Coronary artery (tissue), 2 donors: ENCODE measurements at regions not wholly inside any gene's neighbourhood (a gene's known extent, or its start where the extent isn't known, plus 50 kb on each side); places are given as distances from the start of the nearest gene placed in this dataset.

ENCODE experiments used
- DNase-seq: peaks from one replicate; pipeline ENCODE4 v3.0.0-alpha.2; 2017; ENCODE audit warnings: low spot score
- H3K27ac ChIP-seq, 2 donors: fragments of 200-600 bp; sonication (generic); one replicate each; pipeline ENCODE4 v1.5.1; 2016 to 2019
- H3K4me3 ChIP-seq: fragments of 200-600 bp; sonication (generic); 2 replicates; pipeline ENCODE4 v1.5.1; 2016; ENCODE audit warnings: mild to moderate bottlenecking, moderate library complexity
- TF ChIP-seq, protein P1 (sequence below): fragments of 200-600 bp; sonication (generic); IDR thresholded peaks from one replicate; pipeline ENCODE4 v1.5.1; 2019; ENCODE audit warnings: antibody characterized with exemption

DNA sequence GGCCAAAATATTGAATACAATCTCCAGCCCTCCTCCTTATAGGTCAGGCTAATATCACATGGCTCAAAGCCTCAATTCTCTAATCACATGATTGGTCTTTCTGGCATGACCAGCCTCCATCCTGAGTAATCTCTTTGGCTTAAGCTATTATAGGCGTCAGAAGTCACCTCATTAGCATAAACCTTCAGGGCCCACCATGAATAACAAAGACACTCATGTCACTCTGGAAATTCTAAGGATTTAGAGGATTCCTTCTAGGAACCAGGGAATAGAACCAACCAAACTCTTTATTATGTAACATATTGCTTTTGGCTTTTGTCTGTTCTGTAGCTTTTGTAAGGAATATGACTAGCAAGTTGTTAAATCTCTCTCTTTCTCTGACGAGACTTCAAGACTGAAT lies 109.2 kb upstream of the IGFBP7 start:
- H3K4me3 ChIP-seq, result no peak overlapping the region
- TF ChIP-seq, protein P1, sequence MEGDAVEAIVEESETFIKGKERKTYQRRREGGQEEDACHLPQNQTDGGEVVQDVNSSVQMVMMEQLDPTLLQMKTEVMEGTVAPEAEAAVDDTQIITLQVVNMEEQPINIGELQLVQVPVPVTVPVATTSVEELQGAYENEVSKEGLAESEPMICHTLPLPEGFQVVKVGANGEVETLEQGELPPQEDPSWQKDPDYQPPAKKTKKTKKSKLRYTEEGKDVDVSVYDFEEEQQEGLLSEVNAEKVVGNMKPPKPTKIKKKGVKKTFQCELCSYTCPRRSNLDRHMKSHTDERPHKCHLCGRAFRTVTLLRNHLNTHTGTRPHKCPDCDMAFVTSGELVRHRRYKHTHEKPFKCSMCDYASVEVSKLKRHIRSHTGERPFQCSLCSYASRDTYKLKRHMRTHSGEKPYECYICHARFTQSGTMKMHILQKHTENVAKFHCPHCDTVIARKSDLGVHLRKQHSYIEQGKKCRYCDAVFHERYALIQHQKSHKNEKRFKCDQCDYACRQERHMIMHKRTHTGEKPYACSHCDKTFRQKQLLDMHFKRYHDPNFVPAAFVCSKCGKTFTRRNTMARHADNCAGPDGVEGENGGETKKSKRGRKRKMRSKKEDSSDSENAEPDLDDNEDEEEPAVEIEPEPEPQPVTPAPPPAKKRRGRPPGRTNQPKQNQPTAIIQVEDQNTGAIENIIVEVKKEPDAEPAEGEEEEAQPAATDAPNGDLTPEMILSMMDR, result no peak
- no peak for DNase-seq
- H3K27ac ChIP-seq, result no peak overlapping the region

DNA sequence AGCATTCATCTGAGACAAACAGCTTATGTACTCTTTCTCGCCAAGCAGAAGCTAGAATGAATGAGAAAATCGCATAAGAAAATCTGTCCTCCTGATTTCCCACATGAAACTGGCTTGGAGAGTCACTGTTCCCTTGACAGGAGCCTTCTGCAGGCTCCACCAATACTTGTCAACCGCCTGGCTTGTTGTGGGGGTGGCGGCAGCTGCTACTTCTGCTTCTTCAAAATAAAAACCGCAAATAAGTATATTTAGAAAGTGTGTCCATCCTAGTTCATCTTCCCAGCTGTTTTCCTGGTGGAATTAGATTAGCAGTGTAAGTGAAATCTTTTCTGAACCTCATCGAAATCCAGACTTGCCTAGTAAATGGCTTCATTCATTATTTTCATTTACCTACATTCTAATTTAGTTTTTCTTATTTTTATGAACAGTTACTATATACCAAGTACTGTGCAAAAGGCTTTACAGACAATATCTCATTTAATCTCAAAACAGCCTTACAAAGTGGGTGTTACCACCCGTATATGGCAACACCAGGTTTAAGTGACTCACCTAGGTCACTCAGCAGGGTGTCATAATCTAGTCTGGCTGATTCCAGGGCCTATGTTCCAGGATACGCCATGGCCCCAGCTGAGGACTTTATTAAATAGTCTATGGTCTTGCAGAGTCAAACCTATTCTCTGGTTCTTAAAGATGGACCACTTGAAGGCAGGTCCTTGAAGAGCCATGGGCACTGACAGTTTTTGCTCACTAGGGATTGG lies 104.6 kb upstream of the IGFBP7 start:
- no peak overlapping the region for H3K27ac ChIP-seq
- DNase-seq, result no peak
- TF ChIP-seq, protein P1, result no peak
- H3K4me3 ChIP-seq, result no peak overlapping the region

DNA sequence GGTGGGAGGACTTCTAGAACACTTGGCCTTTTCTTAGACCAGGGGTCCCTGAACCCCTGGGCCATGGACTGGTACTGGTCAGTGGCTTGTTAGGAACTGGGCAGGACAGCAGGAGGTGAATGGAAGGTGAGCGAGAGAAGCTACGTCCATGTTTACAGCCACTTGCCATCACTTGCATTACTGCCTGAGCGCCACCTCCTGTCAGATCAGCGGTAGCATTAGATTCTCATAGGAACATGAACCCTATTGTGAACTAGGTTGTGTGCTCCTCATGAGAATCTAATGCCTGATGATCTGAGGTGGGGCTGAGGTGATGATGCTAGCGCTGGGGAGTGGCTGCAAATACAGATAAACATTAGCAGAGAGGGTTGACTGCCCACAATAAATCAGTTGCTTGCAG lies 100.9 kb upstream of the IGFBP7 start:
- no peak for DNase-seq
- TF ChIP-seq, protein P1, result no peak
- Histone ChIP-seq H3K4me3 (no peak overlapping the region), H3K27ac (no peak overlapping the region)

DNA sequence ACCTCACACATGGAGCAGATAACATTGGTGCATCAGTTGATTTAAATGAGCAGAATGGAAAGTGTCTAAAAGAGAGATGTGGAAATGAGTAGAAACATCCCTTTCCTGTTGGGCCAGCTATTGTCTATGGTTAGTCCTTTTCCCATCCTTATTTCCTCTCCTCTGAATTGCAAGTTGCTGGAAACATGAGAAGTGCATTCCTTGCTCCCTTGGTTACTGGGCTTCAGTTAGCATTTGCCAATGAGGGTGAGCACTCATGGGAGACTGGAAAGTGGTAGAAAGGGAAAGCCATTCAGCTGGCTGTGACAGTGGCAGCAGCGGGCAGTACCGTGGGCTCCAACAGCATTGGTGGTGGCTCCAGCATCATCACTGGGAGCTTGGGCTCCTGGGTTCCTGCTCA lies 96.0 kb upstream of the IGFBP7 start:
- Histone ChIP-seq H3K4me3 (no peak overlapping the region), H3K27ac (no peak overlapping the region)
- no peak for DNase-seq
- TF ChIP-seq, protein P1, result no peak

DNA sequence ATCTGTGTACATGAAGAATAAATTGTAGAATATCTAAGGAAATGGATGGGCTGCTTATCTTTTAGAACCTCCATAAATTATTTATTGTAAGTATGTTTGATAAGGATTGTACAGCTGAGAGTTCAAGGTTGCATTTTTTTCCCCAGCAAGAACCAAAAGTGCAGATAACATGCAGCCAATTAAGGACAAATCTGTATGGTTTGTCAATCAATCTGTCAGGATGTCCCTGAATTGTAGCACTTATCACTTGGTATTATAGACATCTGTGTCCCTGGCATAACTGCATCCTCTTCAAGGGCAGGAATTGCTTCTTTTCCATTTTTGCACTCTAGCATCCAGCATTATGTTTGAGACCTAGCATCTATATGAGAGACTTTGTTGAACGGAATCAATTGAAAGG lies 95.4 kb upstream of the IGFBP7 start:
- Histone ChIP-seq H3K27ac (no peak overlapping the region), H3K4me3 (no peak overlapping the region)
- TF ChIP-seq, protein P1, result no peak
- DNase-seq, result no peak

DNA sequence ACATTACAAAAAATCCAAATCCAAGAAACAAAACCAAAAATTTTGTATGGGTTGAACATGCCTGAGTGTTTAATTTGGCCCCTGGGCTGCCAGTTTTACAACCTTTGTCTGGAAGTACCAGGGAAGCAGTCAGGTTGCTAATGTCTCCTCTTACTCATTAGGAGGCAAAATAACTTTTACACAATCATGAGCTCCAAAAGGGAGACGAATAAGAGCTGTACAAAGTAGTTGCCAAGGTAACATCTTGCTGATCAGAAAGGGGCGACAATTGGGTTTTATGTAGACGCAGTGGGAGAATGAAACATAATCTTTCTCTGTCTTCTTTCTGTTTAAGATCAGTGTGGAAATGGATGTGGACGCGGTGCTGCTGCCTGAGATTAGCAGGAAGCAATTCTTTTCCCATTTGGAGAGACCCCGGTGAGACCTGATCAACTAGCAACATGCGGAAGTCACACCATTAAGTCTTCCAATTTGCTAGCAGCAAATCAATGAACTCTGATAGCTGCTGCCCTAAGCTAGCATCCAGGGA lies 90.7 kb upstream of the IGFBP7 start:
- Histone ChIP-seq H3K4me3 (no peak overlapping the region), H3K27ac (no peak overlapping the region)
- TF ChIP-seq, protein P1, result no peak
- no peak for DNase-seq

DNA sequence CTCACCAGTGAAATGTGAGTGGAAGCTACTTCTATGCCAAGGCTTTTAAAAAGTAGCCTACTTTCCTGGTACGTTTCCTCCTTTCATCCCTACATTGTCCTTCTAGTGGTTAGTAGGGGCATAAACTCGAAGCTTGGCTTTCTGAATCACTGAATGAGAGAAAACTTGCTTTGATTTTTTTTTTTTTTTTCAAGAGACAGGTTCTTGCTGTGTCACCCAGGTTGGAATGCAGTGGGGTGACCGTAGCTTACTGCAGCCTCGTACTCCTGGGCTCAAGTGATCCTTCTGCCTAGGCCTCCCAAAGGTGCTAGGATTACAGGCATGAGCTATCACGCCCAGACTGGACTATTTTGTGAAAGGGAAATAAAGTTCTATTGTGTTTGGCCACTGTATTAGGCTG lies 89.1 kb upstream of the IGFBP7 start:
- no peak overlapping the region for H3K27ac ChIP-seq
- no peak for DNase-seq
- TF ChIP-seq, protein P1, result no peak
- H3K4me3 ChIP-seq, result no peak overlapping the region
